Mesenteric fat pad (tissue), 1 donor: ENCODE measurements at regions not wholly inside any gene's neighbourhood (a gene's known extent, or its start where the extent isn't known, plus 50 kb on each side); places are given as distances from the start of the nearest gene placed in this dataset.
"Not testable (repeated sequence)": the region's sequence is repeated elsewhere in the genome, so short reads cannot be mapped to it uniquely, and the experiment has no call there.

Experiments
- DNase-seq: peaks from one replicate; pipeline ENCODE4 v3.0.0-alpha.2; 2020; ENCODE audit warnings: low spot score
- donor health status: DM: yes; HTN: yes; CAD: no.

DNA sequence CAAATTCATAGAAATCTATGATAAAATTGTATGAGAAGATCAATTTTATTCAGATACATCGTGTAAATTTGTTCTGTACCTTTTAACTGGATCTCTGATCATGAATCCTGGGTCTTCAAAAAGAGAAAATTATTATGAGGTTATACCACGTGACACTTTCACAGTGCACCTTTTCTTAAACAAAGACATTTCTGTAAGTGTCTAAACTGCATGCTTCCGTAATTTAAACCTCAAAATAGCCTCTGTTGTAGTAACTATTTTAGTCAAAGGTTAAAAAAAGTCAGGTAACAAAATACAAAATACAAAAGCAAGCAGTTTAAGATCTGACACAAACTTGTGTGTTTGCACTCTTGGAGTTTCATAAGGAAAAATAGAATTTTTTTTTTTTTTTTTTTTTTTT is 171.3 kb downstream of the SPIN4 start:
- not testable (repeated sequence) for DNase-seq

DNA sequence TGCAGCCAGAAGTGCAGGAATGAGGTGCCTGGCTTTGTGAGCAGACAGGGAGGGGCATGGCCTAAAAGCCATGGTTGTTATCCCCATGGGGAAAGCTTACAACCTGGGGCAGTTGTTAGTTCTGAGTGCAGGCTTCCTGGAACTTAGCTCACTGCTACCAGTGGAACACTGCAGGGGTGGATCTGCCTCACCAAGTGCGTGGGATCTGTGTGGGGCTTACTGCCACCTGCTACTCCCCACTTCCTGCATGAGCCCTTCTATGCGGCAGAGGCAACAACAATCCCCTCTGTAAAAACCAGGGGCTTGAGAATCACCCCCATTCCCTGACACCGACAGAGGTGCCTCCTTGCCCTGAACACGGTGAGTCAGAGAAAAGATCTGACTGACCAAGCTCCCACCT is 174.6 kb downstream of the SPIN4 start:
- not testable (repeated sequence) for DNase-seq

DNA sequence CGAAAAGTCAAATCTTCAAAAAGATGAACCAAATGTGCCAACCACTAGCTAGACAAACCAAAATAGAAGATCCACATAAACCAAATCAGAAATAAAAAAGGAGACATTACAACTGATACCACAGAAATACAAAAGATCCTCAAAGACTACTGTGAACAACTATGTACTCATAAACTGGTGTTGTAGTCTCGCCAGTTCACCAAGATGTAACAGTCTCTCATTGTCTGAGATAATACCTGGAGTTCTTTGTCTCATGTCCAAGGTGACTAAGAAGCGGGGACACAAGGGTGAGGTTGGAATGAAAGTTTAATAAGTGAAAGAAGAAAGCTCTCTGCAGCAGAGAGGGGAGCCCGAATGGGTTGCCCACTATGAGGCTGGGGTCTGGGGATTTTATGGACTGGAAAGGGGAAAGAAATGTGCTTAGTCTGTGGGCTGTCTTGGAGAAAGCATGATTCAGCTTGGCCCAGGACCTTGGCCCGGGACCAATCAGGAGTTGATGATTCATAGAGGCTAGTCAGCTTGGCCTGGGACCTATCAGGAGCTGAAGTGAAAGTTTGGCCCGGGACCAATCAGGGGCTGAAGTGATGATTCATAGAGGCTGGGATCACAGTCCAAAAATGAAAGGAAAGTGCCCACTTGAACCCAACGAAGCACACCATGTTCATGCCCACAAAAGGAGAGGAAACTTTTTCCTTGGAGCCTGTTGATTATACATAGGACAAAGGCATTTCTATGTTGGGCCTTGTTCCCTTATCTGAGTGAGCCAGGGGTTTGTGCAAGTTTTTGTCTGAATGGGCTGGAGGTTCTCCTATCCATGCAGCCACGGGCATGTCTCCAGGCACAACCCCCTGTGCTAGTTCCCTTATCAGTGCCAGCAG is 177.1 kb downstream of the SPIN4 start:
- not testable (repeated sequence) for DNase-seq

DNA sequence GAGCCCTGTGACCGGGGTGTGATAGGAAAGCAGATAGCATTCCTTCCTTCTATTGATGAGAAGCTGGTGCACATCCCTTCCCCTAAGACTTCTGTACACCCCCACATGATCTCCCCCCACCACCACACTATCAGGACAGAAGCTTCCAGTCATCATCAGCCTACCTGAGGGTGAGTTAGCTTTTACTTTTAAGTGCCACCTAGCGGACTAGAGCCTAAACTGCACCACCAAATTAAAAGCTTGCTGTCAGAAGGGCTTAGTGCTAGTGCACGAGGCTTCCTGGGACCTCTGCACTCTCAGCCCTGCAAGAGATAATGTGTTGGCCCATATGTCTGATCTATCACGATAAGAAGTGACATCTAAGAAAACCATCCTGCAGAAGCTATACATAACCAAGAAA is 181.7 kb downstream of the SPIN4 start:
- not testable (repeated sequence) for DNase-seq

DNA sequence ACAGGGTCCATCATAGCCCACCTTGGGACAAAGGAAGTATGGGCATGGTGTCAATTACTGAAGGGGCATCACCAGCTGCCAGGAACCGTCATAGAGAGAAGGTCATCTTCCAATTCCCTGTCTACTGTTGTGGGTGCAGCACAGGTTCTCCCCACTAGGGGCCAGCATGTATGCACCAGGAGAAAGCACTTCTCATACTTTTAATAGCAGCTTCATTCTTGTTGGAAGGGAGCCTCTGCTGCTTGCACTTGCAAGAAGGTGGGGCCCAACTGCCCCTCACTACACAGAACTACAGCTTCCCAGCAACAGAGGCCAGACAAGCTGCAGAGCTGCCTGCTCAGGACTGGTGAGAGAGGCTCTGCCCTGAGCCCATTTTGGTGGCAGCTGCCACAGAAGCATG is 182.2 kb downstream of the SPIN4 start:
- DNase-seq, result not testable (repeated sequence)

DNA sequence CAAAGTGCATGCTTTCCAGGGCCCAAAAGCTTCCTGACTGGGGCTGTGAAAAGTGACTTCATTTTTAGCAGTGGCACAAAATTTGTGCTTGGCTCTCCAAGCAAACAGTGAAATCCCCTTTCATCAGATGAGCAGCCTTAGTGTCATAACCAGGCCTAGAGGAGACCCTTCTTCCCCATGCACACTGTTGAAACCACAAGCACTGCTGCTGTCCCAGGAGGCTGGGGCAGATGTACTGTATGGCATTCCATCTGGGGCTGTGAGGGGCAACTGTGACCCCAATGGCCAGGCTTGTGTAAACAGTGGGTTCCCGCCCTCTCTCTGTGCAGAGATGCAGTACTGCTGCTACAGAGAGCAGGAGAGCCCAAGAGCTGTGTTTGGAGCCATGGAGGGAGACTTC is 184.1 kb downstream of the SPIN4 start:
- not testable (repeated sequence) for DNase-seq

DNA sequence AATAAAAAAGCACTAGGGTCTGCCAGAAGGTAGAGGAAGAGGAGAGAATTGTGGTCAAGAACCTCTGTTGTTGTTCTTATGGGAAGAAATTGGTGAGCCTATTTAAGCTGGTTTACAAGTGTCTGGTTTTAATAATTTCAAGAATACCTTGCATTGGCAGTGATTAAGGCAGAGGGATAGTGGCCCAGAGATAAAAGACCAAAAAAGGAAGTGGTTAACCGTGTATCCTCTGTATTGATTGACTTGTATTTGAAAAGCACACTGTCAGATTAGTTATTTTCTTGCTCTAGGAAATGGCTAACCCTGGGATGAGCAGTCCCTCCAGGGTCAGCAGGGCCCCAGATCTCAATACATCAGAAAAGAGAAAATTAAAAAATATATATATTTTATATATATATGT is 190.1 kb downstream of the SPIN4 start:
- not testable (repeated sequence) for DNase-seq

DNA sequence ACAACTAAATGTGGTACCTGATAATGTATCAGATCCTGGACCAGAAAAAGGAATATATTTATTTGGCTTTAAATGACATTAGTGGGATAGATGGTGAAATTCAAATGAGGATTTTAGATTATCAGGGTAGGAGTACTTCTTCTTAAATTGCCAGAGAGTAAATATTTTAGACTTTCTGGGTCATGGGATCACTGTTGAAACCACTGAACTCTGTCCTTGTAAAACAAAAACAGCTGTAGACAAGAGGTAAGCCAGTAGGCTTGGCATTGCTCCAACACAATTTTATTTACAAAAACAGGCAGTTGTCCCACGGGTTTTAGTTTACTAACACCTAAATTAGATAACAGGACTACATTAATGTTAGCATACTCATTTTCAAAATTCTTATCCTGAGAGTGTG is 190.8 kb downstream of the SPIN4 start:
- DNase-seq, result not testable (repeated sequence)

DNA sequence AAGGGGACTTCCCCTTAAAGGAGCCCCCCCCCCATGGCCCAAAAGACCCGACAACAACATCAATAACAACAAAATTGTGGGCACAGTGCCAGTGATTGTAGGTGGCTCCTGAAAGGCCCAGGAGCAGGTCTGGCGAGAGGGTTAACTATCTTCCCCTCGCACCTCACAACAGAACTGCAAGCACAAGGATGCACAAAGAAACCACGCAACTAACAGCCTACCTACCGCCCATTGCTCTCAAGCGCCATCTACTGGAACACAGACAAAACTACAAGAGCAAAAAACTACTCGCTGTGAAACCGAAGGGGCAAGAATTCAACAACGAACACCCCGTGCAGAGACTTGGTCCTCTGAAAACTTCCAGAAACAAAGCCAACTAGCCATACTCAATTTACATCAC is 205.6 kb downstream of the SPIN4 start:
- not testable (repeated sequence) for DNase-seq

DNA sequence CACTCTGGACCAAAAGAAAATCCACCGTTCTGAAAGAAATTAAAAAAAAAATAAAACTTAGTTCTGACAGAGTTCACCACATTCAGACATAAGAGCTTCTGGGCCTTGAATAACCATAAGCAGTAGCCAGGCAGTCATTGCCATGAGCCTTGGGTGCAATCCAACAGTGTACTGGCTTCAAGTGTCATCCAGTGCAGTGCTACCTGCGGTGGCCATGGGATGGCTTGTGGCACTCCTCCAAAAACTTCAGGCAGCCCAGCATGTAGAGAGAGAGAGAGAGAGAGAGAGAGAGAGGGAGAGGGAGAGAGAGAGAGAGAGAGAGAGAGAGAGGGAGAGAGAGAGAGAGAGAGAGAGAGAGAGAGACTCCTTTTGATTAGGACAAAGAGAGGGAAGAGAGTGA is 208.5 kb downstream of the SPIN4 start:
- not testable (repeated sequence) for DNase-seq

DNA sequence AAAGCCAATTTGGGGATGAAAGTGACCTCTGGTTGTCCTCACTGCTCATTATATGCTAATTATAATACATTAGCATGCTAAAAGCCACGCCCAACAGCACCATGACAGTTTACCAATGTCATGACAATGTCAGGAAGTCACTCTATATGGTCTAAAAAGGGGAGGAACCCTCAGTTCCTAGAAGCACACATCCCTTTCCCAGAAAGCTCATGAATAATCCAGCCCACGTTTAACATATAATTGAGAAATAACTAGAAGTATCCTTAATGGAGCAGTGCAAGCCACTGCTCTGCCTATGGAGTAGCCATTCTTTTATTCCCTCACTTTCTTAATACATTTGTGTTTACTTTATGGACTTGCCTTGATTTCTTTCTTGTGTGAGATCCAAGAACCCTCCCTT is 215.3 kb downstream of the SPIN4 start:
- DNase-seq, result not testable (repeated sequence)

DNA sequence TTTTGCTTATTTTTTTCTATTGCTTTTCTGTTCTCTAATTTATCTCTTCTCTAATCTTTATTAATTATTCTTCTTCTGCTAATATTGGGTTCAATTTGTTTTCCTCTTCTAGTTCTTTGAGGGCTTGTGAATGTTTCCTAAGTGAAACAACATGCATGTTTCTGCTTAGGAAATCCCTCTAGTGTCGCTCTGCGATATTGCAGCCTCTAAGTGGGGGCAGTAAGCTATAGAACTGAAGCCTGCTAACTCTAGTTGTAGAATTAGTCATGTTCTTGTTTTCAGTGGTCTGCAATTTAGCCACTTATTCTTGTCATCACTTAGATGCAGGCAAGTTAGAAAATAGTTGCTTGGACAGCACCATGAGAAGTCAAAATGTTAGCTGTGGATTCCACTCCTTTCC is 222.6 kb downstream of the SPIN4 start:
- DNase-seq, result no peak

DNA sequence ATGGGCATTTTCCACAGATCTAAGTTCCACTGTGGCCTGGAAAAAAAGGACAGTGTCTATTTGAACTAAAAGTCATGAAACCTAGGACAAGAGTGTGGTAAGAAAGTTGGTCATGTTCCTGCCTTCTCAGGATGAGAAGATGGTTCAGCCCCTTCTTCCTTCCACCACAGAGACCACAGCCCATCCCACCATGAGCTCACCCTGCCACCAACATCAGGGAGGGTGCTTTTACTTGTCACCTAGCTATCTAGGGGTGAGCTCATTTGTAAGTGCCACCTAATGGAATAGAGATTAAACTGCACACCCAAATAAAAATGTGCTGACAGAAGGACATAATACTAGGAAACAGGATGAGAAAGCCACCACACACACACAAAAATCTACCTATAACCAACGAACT is 235.9 kb downstream of the SPIN4 start:
- DNase-seq, result no peak

DNA sequence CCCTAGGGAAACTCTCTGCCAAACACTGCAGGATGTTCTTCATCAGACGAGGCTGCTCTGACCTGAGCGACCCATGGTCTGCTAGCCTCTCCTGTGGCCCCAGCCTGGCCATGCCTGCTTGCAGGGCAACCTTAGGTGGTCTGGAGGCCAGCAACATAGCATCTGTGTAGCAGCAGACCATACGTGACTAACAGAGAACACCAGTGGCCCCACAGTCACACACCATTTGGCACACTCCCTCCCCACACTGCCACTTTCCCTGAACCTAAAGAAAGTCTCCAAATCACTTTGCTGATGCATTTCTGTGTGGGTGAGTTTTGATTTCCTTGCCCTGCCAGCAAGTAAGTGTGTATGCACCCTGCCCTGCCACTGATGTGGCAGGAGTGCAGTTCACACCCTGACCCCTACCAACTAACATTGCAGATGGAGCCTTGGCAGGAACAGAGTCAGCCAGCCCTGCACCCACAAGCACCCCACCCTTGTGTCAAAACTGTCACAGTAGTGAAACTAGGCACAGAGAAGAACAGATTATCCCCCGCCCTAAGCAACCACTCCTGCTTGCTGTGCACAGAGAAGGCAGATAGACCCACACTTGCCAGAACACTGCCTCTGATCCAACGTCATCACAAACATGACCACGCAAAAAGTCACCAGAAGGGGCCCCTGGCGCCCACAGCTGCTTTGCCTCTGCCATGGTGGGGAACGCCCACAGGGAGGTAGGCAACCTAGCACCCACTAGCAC is 249.1 kb downstream of the SPIN4 start:
- DNase-seq, result no peak

DNA sequence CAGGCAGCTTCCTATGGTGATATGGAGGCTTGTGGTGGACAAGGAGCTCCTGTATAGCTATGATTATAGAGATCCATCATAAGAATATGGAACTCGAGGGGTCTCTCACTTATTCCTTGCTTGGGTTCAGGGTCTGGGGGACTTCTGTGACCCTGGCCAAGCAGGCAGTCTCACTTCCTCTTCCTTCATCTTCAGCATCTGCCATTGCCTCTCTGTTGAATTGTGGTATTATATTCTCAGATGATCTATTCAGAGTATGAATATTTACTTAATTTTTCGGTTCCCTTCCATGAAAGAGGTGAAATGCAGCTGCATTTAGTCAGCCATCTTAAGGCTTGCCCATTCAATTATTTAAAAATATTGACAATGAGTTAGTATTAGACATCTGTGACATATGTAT is 292.9 kb downstream of the SPIN4 start:
- DNase-seq, result no peak

DNA sequence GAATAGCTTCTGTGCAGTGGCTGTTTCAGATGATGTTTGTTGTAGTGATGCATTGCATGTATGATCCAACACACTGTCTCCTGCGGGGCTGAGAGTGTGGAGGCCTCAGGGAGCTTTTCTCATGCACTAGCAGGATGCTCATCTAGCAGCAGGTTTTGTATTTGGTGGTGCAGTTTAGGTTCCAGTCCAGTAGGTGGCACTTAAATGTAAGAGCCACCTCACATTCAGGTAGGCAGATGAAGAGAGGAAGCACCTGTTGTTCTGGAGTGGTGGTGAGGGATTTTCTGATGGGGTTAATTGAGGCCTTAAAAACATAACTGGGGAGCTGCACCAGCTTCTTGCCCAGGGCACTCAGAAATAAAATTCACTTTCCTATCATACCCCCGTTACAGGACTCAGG is 300.9 kb downstream of the SPIN4 start:
- no peak for DNase-seq

DNA sequence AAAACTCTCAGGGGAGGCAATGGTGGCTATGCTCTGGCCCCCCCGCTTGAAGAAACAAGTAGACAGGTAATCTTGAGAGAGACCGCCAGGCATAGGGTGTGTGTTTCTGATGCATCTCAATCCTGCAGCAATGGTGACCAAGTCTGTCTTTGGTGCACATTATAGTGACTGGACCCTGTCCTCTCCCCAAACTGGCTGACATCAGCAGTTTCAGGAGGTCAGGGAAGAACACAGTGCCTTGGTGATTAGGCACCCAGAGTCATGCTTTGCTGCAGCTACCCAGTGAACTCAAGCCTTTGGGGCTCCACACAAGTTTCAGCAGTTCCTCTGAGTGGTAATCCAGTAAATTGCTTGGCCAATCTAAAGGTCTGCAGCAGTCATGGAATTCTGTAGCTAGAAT is 318.3 kb downstream of the SPIN4 start:
- no peak for DNase-seq

DNA sequence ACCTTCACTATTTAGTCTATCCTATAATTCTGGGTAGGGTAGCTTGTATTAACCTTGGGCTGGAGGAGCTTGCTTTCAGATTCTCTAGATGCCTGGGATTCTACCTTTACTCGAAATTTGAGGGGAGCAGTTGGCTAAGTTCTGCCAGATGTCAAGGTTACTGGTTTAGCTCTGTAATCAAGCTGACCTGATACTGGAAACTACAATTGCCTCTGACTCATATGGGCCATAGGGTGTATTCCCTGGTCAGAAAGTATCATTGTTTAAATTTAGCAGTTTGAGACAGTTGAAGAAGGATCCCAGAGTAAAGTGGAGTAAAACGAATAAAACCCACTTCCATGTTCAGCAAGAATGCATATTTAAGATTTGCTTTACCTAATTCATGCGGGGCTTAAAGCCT is 337.6 kb downstream of the SPIN4 start:
- DNase-seq, result no peak

DNA sequence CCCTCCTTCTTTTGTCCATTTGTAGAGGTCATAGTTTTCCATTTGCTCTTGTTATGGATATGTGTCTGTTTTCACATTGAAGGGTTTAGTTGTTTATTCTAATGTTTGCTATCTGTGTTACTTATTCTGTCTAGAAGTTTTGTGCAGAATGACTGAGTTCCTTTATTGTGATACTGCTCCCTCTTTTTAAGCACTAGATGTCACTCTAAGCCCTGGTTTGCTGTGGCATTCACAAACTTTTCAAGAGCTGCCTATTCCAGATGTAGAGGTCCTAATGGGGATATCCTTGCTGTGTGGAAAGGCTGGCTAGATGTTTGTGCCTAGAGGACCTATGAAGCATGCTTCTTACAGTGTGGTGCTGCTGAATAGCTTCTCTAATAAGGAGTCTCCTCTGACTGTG is 338.6 kb downstream of the SPIN4 start:
- DNase-seq, result no peak

DNA sequence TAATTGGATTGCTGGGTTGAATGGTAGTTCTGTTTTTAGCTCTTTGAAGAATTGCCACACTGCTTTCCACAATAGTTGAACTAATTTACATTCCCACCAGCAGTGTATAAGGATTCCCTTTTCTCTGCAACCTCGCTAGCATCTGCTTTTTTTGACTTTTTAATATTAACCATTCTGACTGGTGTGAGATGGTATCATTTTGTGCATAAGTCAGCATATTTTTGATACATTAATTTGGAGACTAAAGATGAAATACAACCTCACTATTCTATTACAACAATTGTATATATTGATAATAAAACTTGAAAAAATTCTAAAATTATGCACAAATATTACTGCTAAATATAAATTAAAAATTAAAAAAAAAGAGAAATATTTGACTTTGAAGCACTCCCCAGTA is 350.9 kb downstream of the SPIN4 start:
- DNase-seq, result not testable (repeated sequence)
